ENCODE measurements at regions not wholly inside any gene's neighbourhood (a gene's known extent, or its start where the extent isn't known, plus 50 kb on each side); places are given as distances from the start of the nearest gene placed in this dataset.

DNA sequence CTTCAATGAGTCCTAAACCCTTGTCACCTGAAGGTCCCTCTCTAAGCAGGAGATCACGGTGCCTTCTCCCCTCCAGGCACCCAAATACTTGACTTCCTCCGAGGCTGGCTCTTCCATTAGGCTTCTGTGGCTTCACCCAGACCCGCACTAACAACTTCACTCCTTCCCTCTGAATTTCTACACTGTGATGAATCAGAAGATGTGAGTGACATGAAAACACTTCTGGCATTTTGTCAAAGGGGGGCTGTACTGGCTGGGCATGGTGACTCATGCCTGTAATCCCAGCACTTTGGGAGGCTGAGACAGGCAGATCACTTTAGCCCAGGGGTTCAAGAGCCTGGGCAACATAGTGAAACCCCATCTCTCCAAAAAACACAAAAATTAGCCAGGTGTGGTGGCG is 72.6 kb upstream of the CNEP1R1 start:
- H3K9me3 ChIP-seq: no peaks in the 10 kb centered on the region
- no peak overlapping the region for H3K4me3 ChIP-seq
- H3K4me1 ChIP-seq (ENCODE audit: low read depth): no peaks in the 10 kb centered on the region
- TF ChIP-seq, protein P1, sequence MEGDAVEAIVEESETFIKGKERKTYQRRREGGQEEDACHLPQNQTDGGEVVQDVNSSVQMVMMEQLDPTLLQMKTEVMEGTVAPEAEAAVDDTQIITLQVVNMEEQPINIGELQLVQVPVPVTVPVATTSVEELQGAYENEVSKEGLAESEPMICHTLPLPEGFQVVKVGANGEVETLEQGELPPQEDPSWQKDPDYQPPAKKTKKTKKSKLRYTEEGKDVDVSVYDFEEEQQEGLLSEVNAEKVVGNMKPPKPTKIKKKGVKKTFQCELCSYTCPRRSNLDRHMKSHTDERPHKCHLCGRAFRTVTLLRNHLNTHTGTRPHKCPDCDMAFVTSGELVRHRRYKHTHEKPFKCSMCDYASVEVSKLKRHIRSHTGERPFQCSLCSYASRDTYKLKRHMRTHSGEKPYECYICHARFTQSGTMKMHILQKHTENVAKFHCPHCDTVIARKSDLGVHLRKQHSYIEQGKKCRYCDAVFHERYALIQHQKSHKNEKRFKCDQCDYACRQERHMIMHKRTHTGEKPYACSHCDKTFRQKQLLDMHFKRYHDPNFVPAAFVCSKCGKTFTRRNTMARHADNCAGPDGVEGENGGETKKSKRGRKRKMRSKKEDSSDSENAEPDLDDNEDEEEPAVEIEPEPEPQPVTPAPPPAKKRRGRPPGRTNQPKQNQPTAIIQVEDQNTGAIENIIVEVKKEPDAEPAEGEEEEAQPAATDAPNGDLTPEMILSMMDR (IDR thresholded peaks at IDR 0.05): no peak
- DNase-seq (no peak), ATAC-seq (no peak)
- intact Hi-C loops (cut with DNase I, micrococcal nuclease): no loop called here
- no peaks in the 10 kb centered on the region for H3K36me3 ChIP-seq (ENCODE audit: low read depth)

DNA sequence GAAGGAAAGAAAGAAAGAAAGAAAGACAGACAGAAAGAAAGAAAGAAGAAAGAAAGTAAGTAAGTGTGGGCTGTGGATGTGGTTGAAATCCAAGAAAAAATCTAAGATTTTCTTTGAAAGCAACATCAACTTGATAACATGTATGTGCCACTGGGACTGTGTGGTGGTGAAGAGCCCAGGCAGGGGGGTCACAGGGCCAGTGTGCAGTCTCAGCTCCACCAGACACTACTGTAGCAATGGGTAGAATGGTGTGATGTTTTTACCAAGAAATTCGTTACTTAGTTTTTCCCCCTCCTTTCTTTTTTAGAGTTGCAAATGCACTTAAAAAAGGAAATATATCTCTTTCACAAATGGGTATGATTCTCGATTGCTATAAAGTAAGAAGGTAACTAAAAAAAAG is 71.9 kb upstream of the CNEP1R1 start:
- ATAC-seq: no peak

DNA sequence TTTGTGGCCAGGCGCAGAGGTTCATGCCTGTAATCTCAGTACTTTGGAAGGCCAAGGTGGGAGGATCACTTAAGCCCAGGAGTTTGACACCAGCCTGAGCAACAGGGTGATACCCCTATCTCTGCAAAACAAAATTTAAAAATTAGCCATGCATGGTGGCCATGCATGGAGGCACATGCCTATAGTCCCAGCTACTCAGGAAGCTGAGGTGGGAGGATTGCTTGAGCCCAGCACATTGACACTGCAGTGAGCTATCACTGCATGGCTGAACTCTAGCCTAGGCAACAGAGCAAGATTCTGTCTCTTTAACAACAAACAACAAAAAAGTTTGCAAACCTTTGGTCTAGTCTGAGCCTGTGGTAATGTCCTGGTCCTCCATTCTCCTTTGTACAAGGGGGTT is 69.2 kb upstream of the CNEP1R1 start:
- TF ChIP-seq, protein P1 (IDR thresholded peaks at IDR 0.05): no peak
- intact Hi-C loops (cut with DNase I, micrococcal nuclease): no loop called here
- no peak overlapping the region for H3K4me3 ChIP-seq

More for the DNA sequence above, 71.9 kb upstream of the CNEP1R1 start:
- DNase-seq: no peak
- TF ChIP-seq, protein P1 (IDR thresholded peaks at IDR 0.05): no peak
- H3K36me3 ChIP-seq (ENCODE audit: low read depth): no peaks in the 10 kb centered on the region
- H3K9me3 ChIP-seq: no peaks in the 10 kb centered on the region
- H3K4me3 ChIP-seq: no peak overlapping the region
- intact Hi-C loops (cut with DNase I, micrococcal nuclease): no loop called here
- no peaks in the 10 kb centered on the region for H3K4me1 ChIP-seq (ENCODE audit: low read depth)

DNA sequence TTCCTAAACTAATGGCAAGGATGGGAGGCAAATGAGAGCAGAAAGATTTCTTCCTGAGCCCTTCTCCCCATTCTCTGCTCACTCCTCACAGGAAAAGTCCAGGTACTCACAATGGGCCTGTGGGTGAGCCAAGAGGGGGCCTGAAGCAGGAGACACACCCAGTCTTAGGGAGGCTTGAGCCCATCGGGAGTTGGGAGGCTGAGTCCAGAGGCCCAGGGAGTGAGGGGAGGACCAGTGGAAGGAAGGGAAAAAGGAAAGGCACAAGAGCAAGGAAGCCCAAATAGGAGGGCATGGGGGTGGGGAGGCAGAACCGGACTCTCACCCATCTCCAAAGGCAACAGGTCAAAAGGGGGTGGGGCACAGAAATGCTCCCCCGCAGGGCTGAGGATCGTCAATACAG is 68.1 kb upstream of the CNEP1R1 start:
- intact Hi-C loops (cut with DNase I, micrococcal nuclease): no loop called here
- ATAC-seq: no peak
- Histone ChIP-seq H3K36me3 (ENCODE audit: low read depth) (no peaks in the 10 kb centered on the region), H3K4me3 (no peak overlapping the region), H3K4me1 (ENCODE audit: low read depth) (no peaks in the 10 kb centered on the region), H3K9me3 (no peaks in the 10 kb centered on the region)
- TF ChIP-seq, protein P1 (IDR thresholded peaks at IDR 0.05): no peak
- DNase-seq: no peak

More for the DNA sequence above, 69.2 kb upstream of the CNEP1R1 start:
- no peak for ATAC-seq
- Histone ChIP-seq H3K4me1 (ENCODE audit: low read depth) (no peaks in the 10 kb centered on the region), H3K36me3 (ENCODE audit: low read depth) (no peaks in the 10 kb centered on the region), H3K9me3 (no peaks in the 10 kb centered on the region)
- no peak for DNase-seq

DNA sequence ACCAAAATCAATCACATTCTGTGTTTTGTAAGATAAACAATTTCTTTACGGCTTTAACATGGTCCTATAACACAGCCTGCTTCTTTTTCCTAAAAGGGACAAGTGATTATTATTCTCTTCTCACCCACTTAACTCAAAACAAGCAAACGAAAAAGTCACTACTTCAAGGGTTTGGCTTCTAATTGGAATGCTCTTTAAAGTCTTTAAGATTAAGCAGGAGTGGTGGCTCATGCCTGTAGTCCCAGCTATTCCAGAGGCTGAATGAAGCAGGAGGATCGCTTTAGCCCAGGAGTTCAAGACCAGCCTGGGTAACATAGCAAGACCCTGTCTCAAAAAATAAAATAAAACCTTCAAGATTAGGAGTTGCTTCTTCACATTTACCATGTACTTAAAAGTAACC is 66.6 kb upstream of the CNEP1R1 start:
- Histone ChIP-seq H3K4me3 (no peak overlapping the region), H3K4me1 (ENCODE audit: low read depth) (no peaks in the 10 kb centered on the region), H3K9me3 (no peaks in the 10 kb centered on the region), H3K36me3 (ENCODE audit: low read depth) (no peaks in the 10 kb centered on the region)
- no peak for ATAC-seq
- TF ChIP-seq, protein P1 (IDR thresholded peaks at IDR 0.05): no peak
- intact Hi-C loops (cut with DNase I, micrococcal nuclease): no loop called here
- no peak for DNase-seq
